ENCODE measurements at regions not wholly inside any gene's neighbourhood (a gene's known extent, or its start where the extent isn't known, plus 50 kb on each side); places are given as distances from the start of the nearest gene placed in this dataset.

GRCh38 chr7:121488111-121488650 lies 92.1 kb upstream of the FAM3C start (continued):
- TF ChIP-seq ZNF274 (IDR thresholded peaks at IDR 0.05; ENCODE audit: low read depth, low read length) (no peak), SIN3A (IDR thresholded peaks at IDR 0.05; ENCODE audit: low read depth) (no peak), ELF1 (IDR thresholded peaks at IDR 0.05; ENCODE audit: borderline replicate concordance, low read depth) (no peak), FOSL1 (IDR thresholded peaks at IDR 0.05; ENCODE audit: low read depth) (no peak), CBX3 (IDR thresholded peaks at IDR 0.05; ENCODE audit: low read depth) (no peak)

GRCh38 chr7:121486590-121486989 lies 90.5 kb upstream of the FAM3C start:
- H3K4me3 ChIP-seq (replicated peaks in 1 of 2; ENCODE audit: low read depth in 1 of 2, low read length in 2 of 2): no peak overlapping the region

More at GRCh38 chr7:121486590-121486989, 90.5 kb upstream of the FAM3C start:
- H3K79me2 ChIP-seq (ENCODE audit: insufficient read depth, low read length): no peaks in the 10 kb centered on the region
- ChIA-PET CTCF (no interaction called here), RAD21 (ENCODE audit: low non-redundant PET in 1 of 2, low total read pairs in 2 of 2, uncharacterized antibody in 2 of 2, unreplicated experiment in 2 of 2) (no interaction called here), POLR2A (no interaction called here)
- no peaks in the 10 kb centered on the region for H3K27me3 ChIP-seq (ENCODE audit: insufficient read depth, low read length)
- DNase-seq (ENCODE audit: low read depth, low spot score): no peak
- H3K4me1 ChIP-seq (ENCODE audit: control insufficient read depth in 1 of 2, insufficient read depth in 2 of 2, low read length in 2 of 2): peaks cover 0 to 6% of the 10 kb centered on the region in 2 experiments; a peak in 1 of 4 replicates
- H2AFZ ChIP-seq (ENCODE audit: low read depth, low read length, poor library complexity, severe bottlenecking): no peak overlapping the region
- H3K9me2 ChIP-seq (ENCODE audit: insufficient read depth): no peaks in the 10 kb centered on the region
- BruUV-seq (replicated peaks): no TSS peak
- intact Hi-C loops (cut with micrococcal nuclease): no loop called here
- H3K9ac ChIP-seq (ENCODE audit: low read length): no peak overlapping the region
- no peaks in the 10 kb centered on the region for H3K36me3 ChIP-seq (ENCODE audit: control insufficient read depth in 1 of 2, insufficient read depth in 2 of 2, low read length in 2 of 2)
- H3K9me3 ChIP-seq (ENCODE audit: control insufficient read depth in 1 of 2, insufficient read depth in 1 of 2, low read depth in 1 of 2, low read length in 2 of 2): no peaks in the 10 kb centered on the region
- no peaks in the 10 kb centered on the region for H4K20me1 ChIP-seq (ENCODE audit: insufficient read depth)
- ATAC-seq: no peak
- H3K27ac ChIP-seq (ENCODE audit: low read depth, low read length): no peak overlapping the region
- H3K4me2 ChIP-seq (ENCODE audit: low read length): no peak overlapping the region
- no peak for TF ChIP-seq TCF7L2 (IDR thresholded peaks at IDR 0.05; ENCODE audit: borderline replicate concordance, extremely low read depth, insufficient read depth, insufficient read length)
- TF ChIP-seq ZFX (IDR thresholded peaks at IDR 0.05): no peak
- no peak for TF ChIP-seq EZH2 (IDR thresholded peaks at IDR 0.05)
- TF ChIP-seq REST (IDR thresholded peaks at IDR 0.05; ENCODE audit: low read depth): no peak
- TF ChIP-seq ELF1 (IDR thresholded peaks at IDR 0.05; ENCODE audit: borderline replicate concordance, low read depth): no peak
- no peak for TF ChIP-seq EZH2phosphoT487 (IDR thresholded peaks at IDR 0.05; ENCODE audit: borderline replicate concordance)
- TF ChIP-seq MAX (IDR thresholded peaks at IDR 0.05): no peak
- TF ChIP-seq SIN3A (IDR thresholded peaks at IDR 0.05; ENCODE audit: low read depth): no peak
- no peak for TF ChIP-seq ATF3 (IDR thresholded peaks at IDR 0.05)
- TF ChIP-seq RAD21 (IDR thresholded peaks at IDR 0.05; ENCODE audit: low read depth): no peak
- TF ChIP-seq ZNF274 (IDR thresholded peaks at IDR 0.05; ENCODE audit: low read depth, low read length): no peak
- no peak for TF ChIP-seq CTCF (IDR thresholded peaks at IDR 0.05 in 2 of 3, conservative IDR thresholded peaks at IDR 0.05 in 1 of 3; ENCODE audit: borderline replicate concordance in 1 of 3, insufficient read depth in 1 of 3, low read depth in 2 of 3, low read length in 2 of 3)
- no peak for TF ChIP-seq FOSL1 (IDR thresholded peaks at IDR 0.05; ENCODE audit: low read depth)
- no peak for TF ChIP-seq SP1 (IDR thresholded peaks at IDR 0.05; ENCODE audit: low read depth)
- no peak for TF ChIP-seq YY1 (IDR thresholded peaks at IDR 0.05; ENCODE audit: extremely low read depth, insufficient replicate concordance, low read depth, low read length)
- TF ChIP-seq POLR2A (IDR thresholded peaks at IDR 0.05; ENCODE audit: borderline replicate concordance, extremely low read depth, insufficient read depth, insufficient read length): no peak
- no peak for TF ChIP-seq POLR2AphosphoS5 (IDR thresholded peaks at IDR 0.05; ENCODE audit: low read depth, low read length)
- no peak for TF ChIP-seq CBX3 (IDR thresholded peaks at IDR 0.05; ENCODE audit: low read depth)
